NK-92 treated with Interleukin-12 subunit alpha and Interleukin-12 subunit beta, amount 100 ng/mL, for 24 hours (cell line): ENCODE measurements at regions not wholly inside any gene's neighbourhood (a gene's known extent, or its start where the extent isn't known, plus 50 kb on each side); places are given as distances from the start of the nearest gene placed in this dataset.
"Not testable (repeated sequence)": the region's sequence is repeated elsewhere in the genome, so short reads cannot be mapped to it uniquely, and the experiment has no call there.

ENCODE experiments used
- DNase-seq: peaks from one replicate; lab custom pipeline; 2025; lab: John Stamatoyannopoulos, UW

DNA sequence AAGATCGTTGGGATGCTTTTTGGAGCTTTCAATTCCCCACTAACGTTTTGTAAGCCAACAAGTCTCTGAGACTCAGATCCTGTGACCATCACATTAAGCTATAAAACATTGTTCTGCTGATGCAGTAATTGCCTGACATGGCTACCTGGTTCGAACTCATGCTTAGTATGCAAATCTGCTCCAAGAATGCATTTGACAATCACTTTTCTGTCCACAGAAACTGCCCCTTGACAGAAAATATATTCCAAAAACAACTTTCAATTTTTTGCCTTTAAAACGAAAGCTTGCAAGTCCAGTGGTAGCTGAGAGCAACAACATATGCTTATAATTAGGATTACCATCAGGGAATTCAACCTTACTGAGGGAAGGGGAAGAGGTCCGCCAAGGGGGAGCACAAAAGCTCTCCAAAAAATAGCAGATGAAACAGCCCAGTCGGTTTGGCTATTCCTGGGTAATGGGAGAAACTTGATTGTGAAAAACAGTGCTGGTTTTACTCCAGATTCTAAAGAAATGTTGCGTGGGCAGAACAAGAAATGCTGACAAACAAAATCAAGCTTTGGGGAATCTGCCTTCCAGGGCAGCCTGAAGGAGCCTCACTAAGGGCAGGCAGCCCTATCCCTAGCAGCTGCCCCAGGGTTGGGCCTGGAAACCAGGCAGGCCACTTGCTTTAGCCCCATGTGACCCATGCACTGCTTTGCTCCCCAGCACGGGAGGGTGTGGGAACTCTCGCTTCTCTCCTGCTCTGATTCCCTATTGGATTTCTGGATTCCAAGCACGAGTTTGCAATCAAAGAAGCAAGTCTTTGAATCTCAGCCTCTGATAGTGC lies 160.7 kb upstream of the LDB2 start:
- no peak for DNase-seq

DNA sequence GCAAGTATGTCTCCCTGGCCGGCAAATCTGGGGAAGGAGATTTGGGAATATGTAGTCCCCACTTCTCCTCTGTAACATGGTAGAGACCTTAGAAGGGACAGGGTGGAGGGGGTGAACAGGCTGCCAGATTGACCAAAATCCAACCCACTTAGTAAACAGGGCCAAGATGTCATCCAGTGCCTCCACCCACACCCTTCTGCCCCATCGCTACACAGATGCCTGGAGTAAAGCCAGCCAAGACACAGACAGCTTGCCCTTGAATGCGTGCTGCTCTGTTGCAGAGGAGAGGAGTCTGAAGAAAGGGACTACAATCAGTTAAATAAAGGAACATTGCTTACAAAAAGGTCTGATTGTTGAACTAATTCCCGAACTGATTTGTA lies 160.1 kb upstream of the LDB2 start:
- no peak for DNase-seq

DNA sequence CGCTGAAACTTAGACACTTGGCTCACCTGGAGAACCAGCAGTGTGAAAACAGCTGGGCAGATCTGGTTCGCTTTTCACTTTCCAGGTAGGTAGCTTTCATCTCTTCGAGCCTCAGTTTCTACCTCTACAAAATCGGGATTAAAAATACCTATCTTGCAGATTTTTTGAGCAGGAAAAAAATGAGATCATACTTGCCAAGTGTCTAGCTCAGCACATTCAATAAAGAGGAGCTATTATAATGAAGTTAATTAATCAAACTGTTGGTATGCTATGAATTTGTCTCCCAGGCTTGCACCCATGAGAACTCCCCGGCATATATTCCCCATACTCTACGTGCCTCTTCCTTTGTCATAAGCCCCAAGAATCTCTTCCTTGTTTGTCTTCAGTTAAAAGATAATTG lies 158.6 kb upstream of the LDB2 start:
- no peak for DNase-seq

DNA sequence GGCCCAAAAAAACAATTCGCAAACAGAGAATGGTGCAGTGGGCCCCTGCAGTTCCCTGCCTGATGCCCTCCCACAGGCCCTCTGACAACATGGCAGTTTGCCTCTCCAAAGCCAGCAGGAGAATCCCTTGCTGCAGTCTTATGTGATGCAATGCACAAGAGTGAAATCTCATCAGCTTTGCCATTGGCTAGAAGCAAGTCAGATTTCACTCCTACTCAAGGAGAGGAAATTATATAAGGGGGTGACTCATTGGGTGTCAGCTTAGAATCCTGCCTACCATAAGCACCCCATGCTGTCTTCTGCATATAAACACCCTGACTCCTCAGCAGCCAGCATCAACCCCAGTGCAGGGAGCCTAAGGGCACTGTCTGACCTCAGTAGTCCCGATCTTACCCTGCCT lies 157.3 kb upstream of the LDB2 start:
- no peak for DNase-seq

DNA sequence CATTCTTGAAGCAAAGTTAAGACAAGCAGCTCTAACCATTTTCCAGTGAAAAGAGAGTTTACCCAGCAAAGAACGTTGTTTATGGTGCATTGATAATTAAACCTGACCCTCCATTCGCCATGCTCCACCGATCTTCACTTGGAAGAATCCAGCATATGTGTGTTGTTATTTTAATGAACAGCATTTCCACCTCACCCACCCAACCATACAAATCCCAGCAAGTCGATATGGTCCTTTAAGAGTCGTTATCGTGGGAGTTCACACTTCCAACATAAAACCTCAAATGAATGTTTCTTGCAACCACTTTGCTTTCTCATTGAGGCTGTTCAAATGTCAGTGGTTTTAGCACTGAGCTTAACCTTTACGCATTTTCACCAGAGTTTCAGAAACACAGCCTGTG lies 147.4 kb upstream of the LDB2 start:
- no peak for DNase-seq

DNA sequence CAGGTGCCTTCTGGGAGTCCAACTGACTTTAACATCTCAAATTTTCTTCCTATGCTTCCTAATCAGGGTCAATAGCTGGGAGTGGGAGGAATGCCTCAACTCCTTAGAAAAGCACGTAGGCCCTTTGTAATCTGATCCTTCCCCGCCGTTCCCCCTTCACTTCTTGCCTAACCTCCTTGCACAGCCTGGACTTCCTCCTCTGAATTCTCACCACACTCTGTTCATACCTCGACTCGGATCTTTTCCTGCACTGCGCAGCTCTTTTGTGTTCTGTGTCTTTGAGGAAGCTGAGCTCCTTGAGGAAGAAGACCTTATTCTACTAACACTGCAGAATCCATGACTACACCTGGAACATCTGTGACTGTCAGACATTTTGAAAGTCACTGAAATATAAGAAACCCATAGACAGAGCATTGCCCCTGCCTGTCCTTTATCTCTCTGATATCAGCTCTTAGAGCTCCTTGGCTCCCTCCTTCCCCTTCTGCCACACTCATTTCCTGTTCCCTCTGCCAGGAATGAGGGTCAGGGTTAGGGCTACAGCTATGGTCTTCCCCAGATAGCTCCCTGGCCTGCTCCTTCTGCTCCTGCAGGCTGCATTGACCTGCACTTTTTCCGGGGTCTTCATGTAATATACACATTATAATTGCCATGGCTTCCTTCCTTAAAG lies 140.2 kb upstream of the LDB2 start:
- DNase-seq, result no peak

DNA sequence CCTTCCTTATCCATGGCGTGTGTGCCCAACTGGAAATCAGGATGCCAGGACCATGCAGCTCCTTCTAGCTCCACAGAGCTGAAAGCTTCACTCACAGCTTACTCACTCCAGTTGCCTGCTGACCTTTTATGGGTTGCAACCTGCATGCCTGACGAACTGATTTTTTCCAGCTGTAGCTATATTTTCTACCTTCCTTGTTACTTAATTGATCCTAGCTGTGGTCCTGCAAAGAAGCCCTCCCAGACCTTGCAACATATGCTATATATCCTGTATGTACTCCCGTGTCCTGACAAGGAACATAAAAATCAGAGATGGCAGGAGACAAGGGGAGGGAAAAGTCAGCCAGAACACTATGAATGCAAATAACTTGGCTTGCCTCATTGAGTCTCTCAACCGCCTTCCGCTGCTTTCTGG lies 135.3 kb upstream of the LDB2 start:
- DNase-seq, result no peak

DNA sequence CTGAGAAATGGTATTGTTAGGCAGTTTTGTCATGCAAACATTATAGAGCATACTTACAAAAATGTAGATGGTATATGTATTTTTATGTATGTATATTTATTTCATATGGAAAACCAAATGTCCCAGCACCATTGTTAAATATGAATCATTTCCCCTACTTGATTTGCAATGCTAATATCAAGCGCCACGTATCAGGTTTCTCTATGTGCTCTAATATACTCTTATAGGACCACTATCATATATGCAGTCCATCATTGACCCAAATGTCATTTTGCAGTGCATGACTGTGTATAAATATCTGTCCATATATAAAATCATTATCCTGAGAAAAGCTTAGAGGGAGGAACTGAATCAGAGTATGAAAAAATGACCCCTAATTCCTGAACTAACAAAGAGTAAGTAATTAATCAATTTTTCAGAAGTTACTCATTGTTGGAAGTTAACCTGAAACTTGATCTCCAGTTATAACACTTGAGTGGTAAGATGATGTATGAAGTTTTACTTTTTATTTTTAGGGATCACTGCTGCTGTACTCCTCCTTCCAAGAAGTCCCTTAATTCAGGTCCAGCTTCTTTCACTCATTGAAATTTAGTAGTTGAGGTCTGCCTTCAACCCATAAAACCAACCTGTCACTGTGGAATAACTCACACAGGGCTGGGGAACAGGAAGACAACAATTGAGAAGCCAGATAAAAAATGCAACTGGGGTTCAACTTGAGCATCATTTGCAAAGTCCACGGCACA lies 134.8 kb upstream of the LDB2 start:
- no peak for DNase-seq

DNA sequence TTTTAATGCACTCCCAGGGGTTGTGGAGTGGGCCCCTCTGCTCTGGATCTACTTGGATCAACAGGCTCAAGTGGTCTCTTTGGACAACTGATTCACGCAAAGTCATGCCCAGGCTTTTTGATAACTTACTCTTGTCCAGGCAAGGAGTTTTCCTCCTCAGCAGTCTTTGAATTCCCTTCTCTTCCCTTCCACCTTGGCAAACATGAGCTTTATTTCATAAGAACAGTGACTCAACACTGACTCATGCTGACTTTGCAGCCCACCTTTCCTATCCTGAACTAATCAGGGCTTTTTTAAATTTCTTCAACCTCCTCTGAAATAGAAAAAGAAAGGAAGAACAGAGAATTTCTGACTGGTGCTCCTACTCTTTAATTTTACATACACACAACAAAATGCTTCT lies 132.1 kb upstream of the LDB2 start:
- no peak for DNase-seq

DNA sequence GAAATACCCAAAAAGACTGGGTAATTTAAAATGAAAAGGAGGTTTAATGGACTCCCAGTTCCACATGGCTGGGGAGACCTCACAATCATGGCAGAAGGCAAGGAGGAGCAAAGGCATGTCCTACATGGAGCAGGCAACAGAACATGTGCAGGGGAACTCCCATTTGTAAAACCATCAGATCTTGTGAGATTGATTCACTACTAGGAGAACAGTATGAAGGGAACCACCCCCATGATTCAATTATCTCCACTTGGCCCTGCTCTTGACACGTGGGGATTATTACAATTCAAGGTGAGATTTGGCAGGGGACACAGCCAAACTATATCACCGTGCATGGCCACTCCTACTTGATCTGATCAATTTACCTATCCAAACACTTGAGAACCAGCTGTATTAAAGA lies 131.5 kb upstream of the LDB2 start:
- no peak for DNase-seq

DNA sequence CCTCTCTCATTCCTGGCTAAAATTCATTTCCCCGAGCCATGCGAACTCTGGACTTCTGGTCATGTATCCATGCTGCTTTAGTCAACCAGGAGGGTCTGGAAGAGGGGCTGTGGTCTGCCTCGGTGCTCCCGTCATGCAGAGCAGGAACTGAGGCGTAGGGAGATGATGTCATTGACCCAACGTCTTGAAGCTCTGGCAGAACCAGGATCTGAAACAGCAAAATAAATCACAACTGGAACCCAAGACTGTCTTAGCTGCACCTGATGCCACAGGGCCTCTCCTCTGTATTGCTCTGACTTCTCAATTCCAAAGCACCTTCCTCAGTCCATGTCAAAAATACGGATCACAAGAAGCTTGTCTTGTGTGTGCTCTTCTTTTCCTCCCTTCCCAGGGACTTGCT lies 131.0 kb upstream of the LDB2 start:
- DNase-seq, result no peak

DNA sequence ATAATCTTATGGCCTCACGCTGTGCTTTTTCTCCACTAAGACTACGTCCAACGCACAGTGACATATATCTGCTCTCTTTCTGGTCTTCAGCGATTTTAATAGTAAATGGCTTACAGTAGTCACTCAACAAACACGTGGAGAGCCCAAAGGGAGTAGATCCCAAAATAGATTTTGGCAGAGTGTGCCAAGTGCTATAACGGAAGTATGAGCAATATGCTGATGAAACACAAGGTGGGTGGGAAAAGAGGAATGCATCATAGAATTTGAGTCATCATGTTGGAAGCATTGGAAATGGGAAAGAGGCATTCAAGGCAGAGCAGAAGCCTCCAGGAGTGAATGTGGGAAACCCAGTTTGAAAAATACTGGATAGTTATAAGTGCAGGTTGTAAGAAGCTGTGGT lies 129.1 kb upstream of the LDB2 start:
- DNase-seq, result no peak

DNA sequence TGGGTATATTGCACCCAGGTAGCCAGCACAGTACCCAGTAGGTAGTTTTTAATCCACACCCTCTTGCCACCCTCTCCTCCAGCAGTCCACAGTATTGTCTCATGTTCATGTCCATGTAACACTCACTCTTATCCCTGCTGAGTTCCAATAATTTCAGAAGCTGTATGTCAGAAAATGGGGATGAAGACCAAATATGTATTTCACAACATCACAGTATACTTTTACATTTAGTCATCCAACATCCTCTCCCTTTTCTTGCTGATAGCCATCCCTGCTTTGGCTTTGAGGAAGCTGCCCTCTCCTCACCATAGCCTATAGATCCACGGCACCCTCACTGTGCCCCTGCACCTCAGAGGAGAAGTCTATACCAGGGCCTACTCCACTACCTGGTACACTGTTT lies 126.0 kb upstream of the LDB2 start:
- DNase-seq, result no peak

DNA sequence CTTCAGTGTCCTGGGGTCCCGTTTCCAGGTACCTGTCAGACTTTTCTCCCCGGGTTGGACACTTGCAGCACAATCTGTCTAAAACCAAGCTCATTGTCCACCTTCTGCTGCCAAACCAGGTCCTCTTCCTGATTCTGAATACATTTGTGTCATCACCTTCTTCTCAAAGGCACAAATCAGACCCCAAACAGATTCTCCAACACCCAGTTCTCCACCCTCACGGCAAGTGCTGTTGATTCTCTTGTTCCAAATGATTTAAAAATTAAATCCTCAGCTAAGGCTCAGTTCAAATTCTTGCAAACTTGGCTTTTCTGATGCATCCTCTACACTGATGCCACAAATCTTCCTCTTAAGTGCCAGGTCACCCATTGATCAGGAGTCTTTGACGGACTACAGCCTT lies 122.5 kb upstream of the LDB2 start:
- no peak for DNase-seq

DNA sequence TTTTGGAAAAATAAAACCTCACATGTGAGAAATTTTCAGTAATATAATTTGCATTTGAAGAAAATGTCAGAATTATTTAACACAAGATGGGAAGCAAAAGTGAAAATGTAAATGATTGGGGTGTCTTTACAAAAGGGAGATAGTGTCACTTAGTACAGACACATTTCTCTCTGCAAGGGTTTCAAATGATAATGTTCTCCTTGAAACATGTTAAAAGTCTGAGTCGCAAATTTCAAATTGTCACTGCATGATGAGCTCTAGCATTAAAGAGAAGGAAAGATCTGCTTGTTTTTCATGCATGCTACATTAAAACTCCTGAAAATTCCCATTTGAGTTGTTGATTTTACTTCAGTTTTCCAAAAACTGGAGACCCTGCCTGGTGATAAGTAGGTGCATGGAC lies 122.0 kb upstream of the LDB2 start:
- DNase-seq, result no peak

DNA sequence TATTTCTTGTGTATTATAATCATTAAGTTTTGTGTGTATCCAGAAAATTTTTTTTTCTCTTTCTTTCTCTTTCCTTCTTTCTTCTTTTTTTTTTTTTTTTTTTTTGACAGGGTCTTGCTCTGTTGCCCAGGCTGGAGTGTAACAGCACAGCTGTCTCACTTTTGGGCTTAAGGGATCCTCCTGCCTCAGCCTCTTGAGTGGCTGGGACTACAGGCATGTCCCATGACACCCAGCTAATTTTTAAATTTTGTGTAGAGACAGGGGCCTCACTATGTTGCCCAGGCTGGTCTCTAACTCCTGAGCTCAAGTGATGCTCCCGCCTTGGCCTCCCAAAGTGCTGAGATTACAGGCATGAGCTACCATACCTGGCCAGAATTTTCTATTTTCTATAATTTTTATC lies 120.2 kb upstream of the LDB2 start:
- DNase-seq, result not testable (repeated sequence)

DNA sequence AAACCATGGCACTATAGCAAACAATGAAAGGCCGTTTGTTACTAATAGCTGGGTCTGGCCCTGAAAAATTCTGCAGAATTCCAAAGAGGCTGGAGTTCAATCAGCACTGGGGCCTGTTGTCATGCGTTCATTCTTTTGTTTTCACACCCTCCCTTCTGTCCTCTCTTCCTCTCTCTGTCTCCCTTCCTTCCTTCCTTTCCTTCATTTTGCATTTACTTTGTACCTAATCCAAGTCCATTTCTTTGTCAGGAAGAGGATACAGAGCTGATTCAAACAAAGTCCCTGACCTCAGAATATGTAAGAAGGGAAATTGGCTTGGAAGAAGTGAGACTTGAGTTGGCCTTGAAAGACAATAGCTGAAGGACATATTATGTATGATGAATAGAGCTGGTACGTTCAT lies 119.6 kb upstream of the LDB2 start:
- no peak for DNase-seq

DNA sequence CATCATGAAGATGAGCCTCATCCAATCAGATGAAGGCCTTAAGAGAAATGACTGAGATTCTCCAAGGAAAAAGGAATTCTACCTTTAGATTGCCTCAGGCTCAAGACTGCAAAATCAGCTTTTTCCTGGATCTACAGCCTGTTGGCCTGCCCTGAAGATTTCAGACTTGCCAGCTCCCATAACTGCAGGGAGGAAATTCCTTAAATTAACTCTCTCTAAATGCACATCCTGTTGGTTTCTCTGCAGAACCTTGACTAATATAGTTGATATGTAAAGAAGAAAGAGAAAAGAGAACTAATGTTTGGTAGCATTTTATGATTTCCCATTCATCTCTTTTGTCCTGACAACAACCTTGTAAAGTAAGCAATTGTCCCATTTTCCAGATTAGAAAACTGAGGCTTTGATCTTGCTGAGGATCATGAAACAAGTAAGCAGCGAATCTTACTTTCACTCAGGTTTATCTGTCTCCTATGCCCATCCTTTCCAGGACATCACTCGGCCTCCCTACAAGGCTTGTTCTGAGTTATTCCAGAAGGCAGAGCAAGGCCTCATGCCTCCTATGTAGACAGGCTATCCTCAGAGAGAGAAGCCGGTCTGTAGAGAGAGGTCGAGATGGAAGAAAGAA lies 115.0 kb upstream of the LDB2 start:
- DNase-seq, result no peak

DNA sequence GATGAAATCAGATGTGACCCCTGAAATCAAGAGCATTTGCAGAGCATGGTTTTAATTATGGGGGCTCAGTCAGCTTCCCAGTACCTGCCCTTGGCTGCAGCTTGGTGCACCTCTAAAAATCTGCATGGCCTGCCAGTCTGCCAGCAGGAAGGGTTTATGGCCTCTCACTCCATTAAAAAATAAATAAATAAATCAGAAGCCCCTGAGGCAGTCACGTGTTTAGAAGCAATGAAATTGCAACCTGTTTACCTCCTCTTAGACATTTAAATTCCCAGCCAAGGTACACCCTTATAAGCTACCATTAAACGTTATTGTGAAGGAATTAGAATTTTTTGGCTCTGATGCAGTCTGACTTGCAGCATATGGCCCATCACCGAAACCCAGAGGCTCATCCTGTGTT lies 114.0 kb upstream of the LDB2 start:
- no peak for DNase-seq

DNA sequence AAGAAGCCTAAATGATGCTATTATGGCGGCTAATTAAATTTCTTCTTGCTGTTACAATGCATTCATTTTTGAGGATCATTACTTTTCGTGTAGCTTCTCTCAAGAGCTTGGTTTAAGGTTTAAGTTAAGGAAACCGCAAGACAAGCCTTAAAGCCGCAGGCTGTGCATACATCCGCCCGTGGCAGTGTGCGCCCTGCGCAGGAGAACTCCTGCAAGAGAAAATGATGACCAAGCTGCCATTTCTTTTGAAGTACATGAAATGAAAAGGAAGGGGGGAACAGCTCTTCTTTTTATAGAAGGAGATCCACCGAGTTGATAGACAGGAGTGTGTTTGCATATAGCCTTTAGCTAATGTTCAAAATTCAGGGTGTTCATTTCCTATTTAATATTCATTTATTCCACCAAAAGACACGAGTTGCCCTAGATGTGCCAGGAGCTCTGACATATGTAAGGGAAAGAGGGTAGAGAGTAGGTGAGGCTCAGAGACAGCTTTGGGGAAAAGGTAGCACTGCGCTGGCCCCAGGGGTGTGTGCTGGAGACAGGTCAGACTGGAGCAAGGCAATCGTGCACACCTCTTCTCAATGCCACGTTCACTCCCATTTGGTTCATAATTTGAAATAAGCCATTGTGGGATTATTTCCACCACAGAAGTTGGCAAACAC lies 112.1 kb upstream of the LDB2 start:
- no peak for DNase-seq

DNA sequence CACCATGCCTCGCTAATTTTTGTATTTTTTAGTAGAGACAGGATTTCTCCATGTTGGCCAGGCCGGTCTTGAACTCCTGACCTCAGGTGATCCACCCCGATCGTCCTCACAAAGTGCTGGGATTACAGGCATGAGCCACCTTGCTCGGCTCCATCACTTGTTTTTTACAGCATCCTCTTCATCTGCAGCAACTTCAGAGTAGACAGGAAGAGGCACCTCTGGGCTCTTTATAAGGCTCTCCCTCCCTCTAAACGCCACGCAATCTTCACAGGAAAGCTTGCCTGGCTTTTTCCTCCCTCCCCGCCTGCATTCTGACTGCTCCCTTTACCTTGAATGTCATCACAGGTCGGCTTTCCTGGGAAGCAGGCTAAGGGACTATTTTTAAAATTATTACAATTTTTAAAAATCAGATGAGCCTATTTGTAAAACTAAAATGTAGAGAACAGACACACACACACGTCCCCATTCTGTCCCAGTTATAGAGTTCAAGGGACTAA lies 111.5 kb upstream of the LDB2 start:
- no peak for DNase-seq

DNA sequence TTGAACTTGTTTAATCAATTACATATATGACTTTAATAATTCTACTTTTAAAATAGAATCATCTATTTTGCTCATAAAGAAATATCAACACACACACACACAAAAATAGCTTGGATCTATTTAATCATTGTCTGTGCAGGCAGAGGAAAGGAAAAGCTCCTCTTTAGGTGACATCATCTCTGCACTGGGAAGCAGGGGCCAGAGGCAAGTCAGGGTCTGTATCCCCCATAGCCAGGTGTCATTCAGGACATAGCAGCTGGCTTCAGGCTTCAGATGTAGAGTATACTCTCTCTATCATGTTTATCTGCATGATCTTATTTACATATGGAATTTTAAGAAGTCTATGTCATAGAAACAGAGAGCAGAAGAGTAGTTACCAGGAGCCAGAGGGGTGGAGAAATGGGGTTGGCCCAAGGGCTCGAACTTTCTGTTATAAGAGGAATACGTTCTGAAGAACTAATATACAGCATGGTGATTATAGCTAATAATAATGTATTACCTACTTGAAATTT lies 110.4 kb upstream of the LDB2 start:
- DNase-seq, result no peak
